H9 (cell line): ENCODE measurements at regions not wholly inside any gene's neighbourhood (a gene's known extent, or its start where the extent isn't known, plus 50 kb on each side); places are given as distances from the start of the nearest gene placed in this dataset.
A peak's percentile ranks its signal among the peaks of the same experiment; 100 is the strongest.

Experiments used
- DNase-seq: peaks from one replicate; pipeline ENCODE4 v3.0.0-alpha.2; 2017
- H2AFZ ChIP-seq: one replicate; pipeline ENCODE4 v1.6.1; 2013; ENCODE audit warnings: mild to moderate bottlenecking, low read length, control low read depth, moderate library complexity
- H2AK5ac ChIP-seq: 2 replicates; pipeline ENCODE4 v1.6.1; 2013; ENCODE audit warnings: low read length, control low read depth, mixed read lengths; ENCODE audit not compliant: insufficient read length
- H2BK120ac ChIP-seq: one replicate; pipeline ENCODE4 v1.6.1; 2013; ENCODE audit warnings: low read depth, mild to moderate bottlenecking, low read length, control low read depth, inconsistent platforms; ENCODE audit not compliant: poor library complexity, severe bottlenecking
- H2BK12ac ChIP-seq: 2 replicates; pipeline ENCODE4 v1.6.1; 2013; ENCODE audit warnings: low read length, control low read depth, mixed read lengths, low read depth; ENCODE audit not compliant: insufficient read length
- H2BK15ac ChIP-seq: 2 replicates; pipeline ENCODE4 v1.6.1; 2013; ENCODE audit warnings: low read depth, low read length, control low read depth
- H2BK20ac ChIP-seq: one replicate; pipeline ENCODE4 v1.6.1; 2013; ENCODE audit warnings: low read depth, mild to moderate bottlenecking, low read length, control low read depth, inconsistent platforms; ENCODE audit not compliant: poor library complexity, severe bottlenecking
- H2BK5ac ChIP-seq: 2 replicates; pipeline ENCODE4 v1.6.1; 2013; ENCODE audit warnings: low read length, control low read depth, mixed read lengths; ENCODE audit not compliant: insufficient read length
- H3K14ac ChIP-seq: 2 replicates; pipeline ENCODE4 v1.6.1; 2013; ENCODE audit warnings: low read length, control low read depth; ENCODE audit not compliant: insufficient read depth
- H3K18ac ChIP-seq: 2 replicates; pipeline ENCODE4 v1.6.1; 2013; ENCODE audit warnings: low read depth, mild to moderate bottlenecking, mixed read lengths, low read length, control low read depth; ENCODE audit not compliant: insufficient read length
- H3K23ac ChIP-seq: 2 replicates; pipeline ENCODE4 v1.6.1; 2013; ENCODE audit warnings: low read length, control low read depth, mixed read lengths, low read depth; ENCODE audit not compliant: insufficient read length
- H3K23me2 ChIP-seq: 2 replicates; pipeline ENCODE4 v1.6.1; 2013; ENCODE audit warnings: low read depth, mild to moderate bottlenecking, mixed read lengths, low read length, control low read depth; ENCODE audit not compliant: insufficient read length, poor library complexity, severe bottlenecking
- H3K27ac ChIP-seq: 2 replicates; pipeline ENCODE4 v1.5.1; 2013; ENCODE audit warnings: low read length, control low read depth, mixed read lengths, low read depth; ENCODE audit not compliant: insufficient read length
- H3K27me3 ChIP-seq: 2 replicates; pipeline ENCODE4 v1.6.1; 2013; ENCODE audit warnings: low read length, control low read depth, inconsistent platforms; ENCODE audit not compliant: insufficient read depth
- H3K4ac ChIP-seq: 2 replicates; pipeline ENCODE4 v1.6.1; 2013; ENCODE audit warnings: low read depth, mild to moderate bottlenecking, control low read depth, inconsistent platforms, low read length, moderate library complexity
- H3K4me1 ChIP-seq: 2 replicates; pipeline ENCODE4 v1.6.1; 2013; ENCODE audit warnings: low read length, control low read depth, inconsistent platforms; ENCODE audit not compliant: insufficient read depth
- H3K4me2 ChIP-seq: 2 replicates; pipeline ENCODE4 v1.6.1; 2013; ENCODE audit warnings: low read length, control low read depth, mixed read lengths; ENCODE audit not compliant: insufficient read length, insufficient read depth
- H3K56ac ChIP-seq: 2 replicates; pipeline ENCODE4 v1.6.1; 2013; ENCODE audit warnings: low read depth, mild to moderate bottlenecking, mixed read lengths, low read length, control low read depth; ENCODE audit not compliant: insufficient read length
- H3K79me1 ChIP-seq: 2 replicates; pipeline ENCODE4 v1.6.1; 2013; ENCODE audit warnings: low read depth, mild to moderate bottlenecking, moderate library complexity, low read length, control low read depth, inconsistent platforms; ENCODE audit not compliant: insufficient read depth, poor library complexity, severe bottlenecking
- H3K79me2 ChIP-seq: 2 replicates; pipeline ENCODE4 v1.6.1; 2013; ENCODE audit warnings: low read length, control low read depth, inconsistent platforms; ENCODE audit not compliant: insufficient read depth
- H3K9ac ChIP-seq: 2 replicates; pipeline ENCODE4 v1.6.1; 2013; ENCODE audit warnings: low read length, control low read depth, mixed read lengths; ENCODE audit not compliant: insufficient read length; ENCODE audit errors: extremely low read depth
- H3K9me3 ChIP-seq: one replicate; pipeline ENCODE4 v1.6.1; 2013; ENCODE audit warnings: low read depth, low read length, inconsistent platforms; ENCODE audit not compliant: control insufficient read depth
- H3T11ph ChIP-seq: one replicate; pipeline ENCODE4 v1.6.1; 2013; ENCODE audit warnings: mild to moderate bottlenecking, low read length, control low read depth, inconsistent platforms
- H4K20me1 ChIP-seq: one replicate; pipeline ENCODE4 v1.6.1; 2013; ENCODE audit not compliant: control insufficient read depth, insufficient read length, insufficient read depth
- H4K5ac ChIP-seq: 2 replicates; pipeline ENCODE4 v1.6.1; 2013; ENCODE audit warnings: low read depth, mild to moderate bottlenecking, mixed read lengths, low read length, control low read depth; ENCODE audit not compliant: insufficient read length
- H4K8ac ChIP-seq: replicated peaks from 2 replicates; pipeline ENCODE4 v1.6.1; 2013; ENCODE audit warnings: low read length, control low read depth, mixed read lengths, low read depth; ENCODE audit not compliant: insufficient read length
- H4K91ac ChIP-seq: 2 replicates; pipeline ENCODE4 v1.6.1; 2013; ENCODE audit warnings: low read depth, mild to moderate bottlenecking, moderate library complexity, mixed read lengths, low read length, control low read depth; ENCODE audit not compliant: insufficient read length
- H3K27ac Mint-ChIP-seq, 3 experiments: 2 replicates in 2 of 3; 3 replicates in 1 of 3; pipeline ENCODE4 v1.8.0; 2020 to 2021; ENCODE audit warnings: mixed read lengths in 3 of 3, mild to moderate bottlenecking in 1 of 3, moderate library complexity in 1 of 3
- H3K27me3 Mint-ChIP-seq: 2 replicates; pipeline ENCODE4 v1.8.0; 2021; ENCODE audit warnings: low read depth, mild to moderate bottlenecking, moderate library complexity, mixed read lengths
- H3K36me3 Mint-ChIP-seq, 3 experiments: 2 replicates in 2 of 3; 3 replicates in 1 of 3; pipeline ENCODE4 v1.8.0; 2020 to 2021; ENCODE audit warnings: low read depth in 3 of 3, mixed read lengths in 3 of 3; ENCODE audit not compliant: insufficient read depth in 1 of 3
- H3K4me1 Mint-ChIP-seq, 2 experiments: 2 replicates each; pipeline ENCODE4 v1.8.0; 2020; ENCODE audit warnings: mixed read lengths in 2 of 2
- H3K4me3 Mint-ChIP-seq, 2 experiments: 2 replicates in 1 of 2; 3 replicates in 1 of 2; pipeline ENCODE4 v1.8.0; 2020 to 2021; ENCODE audit warnings: mild to moderate bottlenecking in 2 of 2, mixed read lengths in 2 of 2, moderate library complexity in 1 of 2
- H3K9me3 Mint-ChIP-seq, 2 experiments: 2 replicates in 1 of 2; 3 replicates in 1 of 2; pipeline ENCODE4 v1.8.0; 2020; ENCODE audit warnings: mild to moderate bottlenecking in 2 of 2, mixed read lengths in 2 of 2, moderate library complexity in 1 of 2
- WGBS: extraction: QIAGEN DNeasy Blood & Tissue Kit; methylation state at CpG from one replicate; pipeline ENCODE4 v1.1.7; 2013; ENCODE audit warnings: missing lambda C conversion rate, low lambda C conversion rate, mixed read lengths; ENCODE audit not compliant: insufficient read length; ENCODE audit errors: extremely low coverage; 5-methylcytosine and 5-hydroxymethylcytosine counted together
- TF ChIP-seq, protein P1 (sequence below): fragments of 200-600 bp; sonication (generic); conservative IDR thresholded peaks from 3 replicates; pipeline ENCODE4 v1.8.0; 2021; ENCODE audit warnings: antibody characterized with exemption, mild to moderate bottlenecking

DNA sequence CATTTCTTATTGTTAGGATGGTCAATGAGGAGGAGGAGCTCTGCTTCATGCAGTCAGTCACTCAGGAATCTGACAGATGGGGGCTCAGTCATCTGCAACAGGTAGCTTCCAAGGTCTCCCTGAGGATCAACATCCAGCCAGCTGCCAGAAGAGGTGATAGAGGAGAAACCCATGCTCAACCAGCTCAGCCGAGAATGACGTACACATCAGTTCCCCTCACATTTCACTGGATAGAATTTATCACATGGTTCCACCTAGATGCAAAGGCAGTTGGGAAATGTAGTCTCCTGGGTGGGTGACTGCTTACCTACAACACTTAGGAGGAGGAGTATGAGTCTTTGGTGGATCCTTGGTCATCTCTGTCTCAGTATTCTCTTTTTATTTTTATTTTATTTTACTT lies 144.5 kb downstream of the CEBPB start:
- Histone ChIP-seq H4K20me1 (no peaks in the 10 kb centered on the region), H2AFZ (peak overlapping the region; percentile 69), H4K5ac (no peak overlapping the region), H4K91ac (no peak overlapping the region), H2AK5ac (no peak overlapping the region), H3K9ac (no peak overlapping the region), H3T11ph (no peak overlapping the region), H3K4me1 (no peaks in the 10 kb centered on the region), H2BK15ac (no peak overlapping the region), H3K23me2 (no peaks in the 10 kb centered on the region), H3K4ac (no peak overlapping the region), H3K27ac (no peak overlapping the region), H3K27me3 (no peaks in the 10 kb centered on the region), H2BK5ac (no peak overlapping the region), H2BK12ac (no peak overlapping the region), H3K79me1 (no peaks in the 10 kb centered on the region), H3K4me2 (no peak overlapping the region), H2BK20ac (no peak overlapping the region), H3K14ac (no peak overlapping the region), H3K56ac (no peak overlapping the region), H2BK120ac (no peak overlapping the region), H3K18ac (no peak overlapping the region), H4K8ac (no peak overlapping the region), H3K79me2 (no peaks in the 10 kb centered on the region), H3K23ac (no peak overlapping the region), H3K9me3 (no peaks in the 10 kb centered on the region)
- H3K9me3 Mint-ChIP-seq: no peaks in the 10 kb centered on the region
- no CpG with 5 or more reads among the region's 2 CpGs for whole genome bisulfite sequencing
- peaks cover 2% of the 10 kb centered on the region; the same call in 1 of the 2 replicates for H3K27me3 Mint-ChIP-seq
- peak overlapping the region in 1 of 3 experiments; percentile 29; a peak in 1 of 7 replicates for H3K27ac Mint-ChIP-seq
- TF ChIP-seq, protein P1, sequence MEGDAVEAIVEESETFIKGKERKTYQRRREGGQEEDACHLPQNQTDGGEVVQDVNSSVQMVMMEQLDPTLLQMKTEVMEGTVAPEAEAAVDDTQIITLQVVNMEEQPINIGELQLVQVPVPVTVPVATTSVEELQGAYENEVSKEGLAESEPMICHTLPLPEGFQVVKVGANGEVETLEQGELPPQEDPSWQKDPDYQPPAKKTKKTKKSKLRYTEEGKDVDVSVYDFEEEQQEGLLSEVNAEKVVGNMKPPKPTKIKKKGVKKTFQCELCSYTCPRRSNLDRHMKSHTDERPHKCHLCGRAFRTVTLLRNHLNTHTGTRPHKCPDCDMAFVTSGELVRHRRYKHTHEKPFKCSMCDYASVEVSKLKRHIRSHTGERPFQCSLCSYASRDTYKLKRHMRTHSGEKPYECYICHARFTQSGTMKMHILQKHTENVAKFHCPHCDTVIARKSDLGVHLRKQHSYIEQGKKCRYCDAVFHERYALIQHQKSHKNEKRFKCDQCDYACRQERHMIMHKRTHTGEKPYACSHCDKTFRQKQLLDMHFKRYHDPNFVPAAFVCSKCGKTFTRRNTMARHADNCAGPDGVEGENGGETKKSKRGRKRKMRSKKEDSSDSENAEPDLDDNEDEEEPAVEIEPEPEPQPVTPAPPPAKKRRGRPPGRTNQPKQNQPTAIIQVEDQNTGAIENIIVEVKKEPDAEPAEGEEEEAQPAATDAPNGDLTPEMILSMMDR: no peak
- peaks cover 6 to 21% of the 10 kb centered on the region in 2 experiments for H3K4me1 Mint-ChIP-seq
- peak; percentile 81 for DNase-seq
- H3K36me3 Mint-ChIP-seq: no peaks in the 10 kb centered on the region
- H3K4me3 Mint-ChIP-seq: no peak overlapping the region
